ENCODE measurements at regions not wholly inside any gene's neighbourhood (a gene's known extent, or its start where the extent isn't known, plus 50 kb on each side); places are given as distances from the start of the nearest gene placed in this dataset.

DNA sequence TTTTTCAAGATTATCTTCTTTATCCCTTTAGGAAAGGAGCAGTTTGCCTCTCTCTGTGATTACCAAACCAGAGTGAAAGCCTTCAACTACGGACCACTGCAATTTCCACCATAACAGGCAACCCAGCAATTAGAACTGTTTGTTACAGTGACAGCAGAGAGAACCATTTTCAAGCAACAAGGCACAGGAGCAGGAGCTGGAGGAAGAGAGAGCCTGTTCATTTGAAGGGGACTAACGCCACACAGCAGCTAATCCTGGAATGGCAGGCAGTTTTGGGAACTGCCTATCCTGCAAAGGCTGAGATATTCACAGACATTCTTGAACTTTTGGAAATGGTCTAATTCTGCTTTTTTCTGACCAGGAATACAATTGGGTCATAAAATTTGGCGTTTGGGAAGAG is 1541.9 kb upstream of the PIK3C3 start:
- H3K9ac ChIP-seq (ENCODE audit: low read length in 2 of 2) = no peak overlapping the region
- H3K4me1 ChIP-seq (ENCODE audit: control insufficient read depth, insufficient read depth, low read length) = no peaks in the 10 kb centered on the region
- no peak overlapping the region for H3K27ac ChIP-seq (ENCODE audit: low read length)
- H3K9me3 ChIP-seq (ENCODE audit: control insufficient read depth in 2 of 2, low read length in 2 of 2) = no peaks in the 10 kb centered on the region
- no peaks in the 10 kb centered on the region for H3K27me3 ChIP-seq (ENCODE audit: control insufficient read depth in 1 of 2, insufficient read depth in 2 of 2, low read length in 2 of 2)
- no peaks in the 10 kb centered on the region for H3K36me3 ChIP-seq (ENCODE audit: control insufficient read depth in 2 of 2, insufficient read depth in 2 of 2, low read length in 2 of 2)
- H3K4me3 ChIP-seq (ENCODE audit: low read length in 2 of 2) = no peak overlapping the region

DNA sequence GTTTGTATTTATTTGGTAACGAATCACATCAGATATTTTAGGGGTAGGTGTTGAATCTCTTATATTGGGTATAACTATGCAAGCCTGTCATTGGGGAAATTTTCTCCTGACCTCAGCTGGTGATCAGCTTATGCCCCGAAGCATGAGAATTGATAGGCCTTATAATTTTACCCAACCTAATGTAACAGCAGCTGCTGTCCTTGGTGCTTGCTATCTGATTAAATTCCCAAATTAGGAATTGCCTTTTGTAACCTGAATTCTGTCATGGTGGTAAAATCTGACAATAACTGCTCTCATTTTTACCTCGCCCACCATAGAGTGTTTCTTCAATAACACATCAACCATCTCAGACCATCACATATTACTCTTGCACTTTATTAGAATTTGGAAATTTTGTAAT is 1542.6 kb upstream of the PIK3C3 start:
- Histone ChIP-seq H3K27me3 (ENCODE audit: control insufficient read depth in 1 of 2, insufficient read depth in 2 of 2, low read length in 2 of 2) (no peaks in the 10 kb centered on the region), H3K36me3 (ENCODE audit: control insufficient read depth in 2 of 2, insufficient read depth in 2 of 2, low read length in 2 of 2) (no peaks in the 10 kb centered on the region), H3K9ac (ENCODE audit: low read length in 2 of 2) (no peak overlapping the region), H3K9me3 (ENCODE audit: control insufficient read depth in 2 of 2, low read length in 2 of 2) (no peaks in the 10 kb centered on the region), H3K27ac (ENCODE audit: low read length) (no peak overlapping the region), H3K4me3 (ENCODE audit: low read length in 2 of 2) (no peak overlapping the region), H3K4me1 (ENCODE audit: control insufficient read depth, insufficient read depth, low read length) (no peaks in the 10 kb centered on the region)

DNA sequence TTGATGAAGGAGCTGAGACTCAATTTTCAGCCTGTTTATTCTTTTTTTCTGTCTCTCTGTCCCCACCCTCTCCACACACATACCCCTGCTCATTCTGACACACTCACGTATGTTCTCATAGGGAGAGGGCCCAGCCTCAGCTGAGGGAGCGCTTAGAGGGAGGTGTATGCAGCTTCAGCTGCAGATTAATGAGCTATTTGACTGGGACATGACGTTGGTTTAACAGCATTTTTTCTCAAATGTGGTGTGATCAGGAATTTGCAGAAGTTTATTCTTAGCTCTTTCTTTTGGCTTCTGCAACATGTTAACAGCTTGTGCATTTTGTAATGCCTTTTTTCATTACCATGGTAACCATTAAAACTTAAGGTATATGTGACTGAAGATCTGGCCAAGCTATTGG is 1547.1 kb upstream of the PIK3C3 start:
- H3K27me3 ChIP-seq (ENCODE audit: control insufficient read depth in 1 of 2, insufficient read depth in 2 of 2, low read length in 2 of 2) = no peaks in the 10 kb centered on the region
- no peaks in the 10 kb centered on the region for H3K4me1 ChIP-seq (ENCODE audit: control insufficient read depth, insufficient read depth, low read length)
- no peak overlapping the region for H3K27ac ChIP-seq (ENCODE audit: low read length)
- no peak overlapping the region for H3K9ac ChIP-seq (ENCODE audit: low read length in 2 of 2)
- no peak overlapping the region for H3K4me3 ChIP-seq (ENCODE audit: low read length in 2 of 2)
- H3K9me3 ChIP-seq (ENCODE audit: control insufficient read depth in 2 of 2, low read length in 2 of 2) = no peaks in the 10 kb centered on the region
- H3K36me3 ChIP-seq (ENCODE audit: control insufficient read depth in 2 of 2, insufficient read depth in 2 of 2, low read length in 2 of 2) = no peaks in the 10 kb centered on the region

DNA sequence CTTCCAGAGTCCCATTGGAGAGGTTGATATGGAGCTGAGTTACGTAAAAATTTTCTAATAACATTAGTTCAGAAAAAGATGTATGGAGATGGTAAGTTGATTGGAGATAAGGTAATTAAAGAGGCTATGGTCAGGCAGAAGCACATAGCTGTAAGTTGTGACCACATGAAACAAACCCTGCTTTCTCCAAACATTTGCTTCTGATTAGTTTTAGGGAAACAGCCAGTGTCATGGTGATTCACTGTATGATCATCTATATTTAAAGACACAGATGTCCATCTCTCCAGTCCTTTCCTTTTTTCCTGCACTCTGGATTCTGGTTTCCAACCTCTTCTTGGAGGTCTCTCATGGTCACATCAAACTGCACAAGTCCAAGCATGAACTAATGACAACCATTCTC is 1550.8 kb upstream of the PIK3C3 start:
- Histone ChIP-seq H3K9me3 (ENCODE audit: control insufficient read depth in 2 of 2, low read length in 2 of 2) (no peaks in the 10 kb centered on the region), H3K27me3 (ENCODE audit: control insufficient read depth in 1 of 2, insufficient read depth in 2 of 2, low read length in 2 of 2) (no peaks in the 10 kb centered on the region), H3K4me1 (ENCODE audit: control insufficient read depth, insufficient read depth, low read length) (no peaks in the 10 kb centered on the region), H3K4me3 (ENCODE audit: low read length in 2 of 2) (no peak overlapping the region), H3K9ac (ENCODE audit: low read length in 2 of 2) (no peak overlapping the region), H3K36me3 (ENCODE audit: control insufficient read depth in 2 of 2, insufficient read depth in 2 of 2, low read length in 2 of 2) (no peaks in the 10 kb centered on the region), H3K27ac (ENCODE audit: low read length) (no peak overlapping the region)

DNA sequence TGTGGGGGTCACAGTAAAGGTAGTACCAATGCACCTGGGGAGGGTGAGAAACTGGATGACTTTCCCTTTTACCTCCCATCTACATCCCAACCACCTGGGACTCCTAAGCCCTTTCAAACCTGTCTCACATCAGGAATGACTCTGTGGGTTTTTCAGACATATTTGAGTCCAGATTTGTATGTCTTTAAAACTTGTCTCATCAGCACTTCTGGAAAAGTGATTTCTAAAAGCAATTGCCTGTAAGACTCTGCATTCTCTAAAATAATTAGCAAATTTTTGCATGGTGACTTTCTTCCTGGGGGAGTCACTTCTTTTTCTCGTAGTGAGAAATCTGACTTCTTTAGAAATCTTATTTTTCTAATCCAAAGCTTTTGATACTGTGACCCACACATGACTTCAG is 1553.0 kb upstream of the PIK3C3 start:
- Histone ChIP-seq H3K9me3 (ENCODE audit: control insufficient read depth in 2 of 2, low read length in 2 of 2) (no peaks in the 10 kb centered on the region), H3K9ac (ENCODE audit: low read length in 2 of 2) (no peak overlapping the region), H3K27ac (ENCODE audit: low read length) (no peak overlapping the region), H3K36me3 (ENCODE audit: control insufficient read depth in 2 of 2, insufficient read depth in 2 of 2, low read length in 2 of 2) (no peaks in the 10 kb centered on the region), H3K27me3 (ENCODE audit: control insufficient read depth in 1 of 2, insufficient read depth in 2 of 2, low read length in 2 of 2) (no peaks in the 10 kb centered on the region), H3K4me3 (ENCODE audit: low read length in 2 of 2) (no peak overlapping the region), H3K4me1 (ENCODE audit: control insufficient read depth, insufficient read depth, low read length) (no peaks in the 10 kb centered on the region)

DNA sequence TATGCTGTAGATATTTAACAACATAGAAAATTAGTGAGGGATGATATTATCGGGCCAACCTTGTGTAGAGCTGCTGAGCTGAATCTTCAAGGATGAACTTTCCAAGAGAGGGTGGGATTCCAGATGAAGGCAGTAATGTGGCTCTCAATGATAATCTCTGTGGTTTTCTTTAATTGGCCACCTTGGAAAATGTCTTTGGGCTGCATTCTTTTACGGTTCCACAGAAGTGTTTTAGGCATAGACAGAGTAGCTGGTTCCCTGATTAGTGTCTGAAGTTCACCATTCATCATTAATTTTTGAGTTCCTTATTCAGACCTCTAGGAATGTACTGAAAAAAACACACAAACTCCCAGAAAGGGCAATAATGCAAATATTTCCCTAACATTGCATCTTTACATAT is 1566.9 kb upstream of the PIK3C3 start:
- Histone ChIP-seq H3K4me1 (ENCODE audit: control insufficient read depth, insufficient read depth, low read length) (no peaks in the 10 kb centered on the region), H3K36me3 (ENCODE audit: control insufficient read depth in 2 of 2, insufficient read depth in 2 of 2, low read length in 2 of 2) (no peaks in the 10 kb centered on the region), H3K27me3 (ENCODE audit: control insufficient read depth in 1 of 2, insufficient read depth in 2 of 2, low read length in 2 of 2) (no peaks in the 10 kb centered on the region), H3K27ac (ENCODE audit: low read length) (no peak overlapping the region), H3K9ac (ENCODE audit: low read length in 2 of 2) (no peak overlapping the region), H3K4me3 (ENCODE audit: low read length in 2 of 2) (no peak overlapping the region), H3K9me3 (ENCODE audit: control insufficient read depth in 2 of 2, low read length in 2 of 2) (no peaks in the 10 kb centered on the region)

DNA sequence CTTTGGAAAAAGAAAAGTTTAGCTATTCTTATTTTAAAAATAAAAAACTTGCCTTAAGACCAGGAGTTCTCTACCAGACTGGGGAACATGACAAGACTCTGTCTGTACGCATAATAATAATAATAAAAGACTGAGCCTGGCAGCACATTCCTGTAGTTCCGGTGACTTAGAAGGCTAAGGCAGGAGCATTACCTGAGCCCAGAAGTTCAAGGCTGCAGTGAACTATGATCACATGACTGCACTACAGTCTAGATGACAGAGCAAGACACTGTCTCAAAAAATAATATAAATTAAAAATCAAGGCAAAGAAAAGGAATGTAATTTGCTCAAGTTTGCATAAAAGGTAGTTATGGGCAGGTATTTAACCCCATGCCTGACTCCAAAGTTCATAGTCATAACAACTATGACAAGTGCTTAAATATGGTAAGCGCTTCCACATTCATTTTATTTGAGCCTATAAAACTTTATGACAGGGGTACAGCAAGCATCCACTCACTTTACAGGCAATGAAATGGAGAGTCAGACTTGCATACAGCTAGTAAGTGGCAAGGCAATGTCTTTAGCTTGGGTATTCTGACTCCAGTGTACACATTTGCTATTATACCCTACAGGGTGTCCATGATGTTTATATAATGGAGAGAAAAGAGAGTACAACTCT is 1567.8 kb upstream of the PIK3C3 start:
- H3K27me3 ChIP-seq (ENCODE audit: control insufficient read depth in 1 of 2, insufficient read depth in 2 of 2, low read length in 2 of 2) = no peaks in the 10 kb centered on the region
- no peaks in the 10 kb centered on the region for H3K9me3 ChIP-seq (ENCODE audit: control insufficient read depth in 2 of 2, low read length in 2 of 2)
- H3K4me1 ChIP-seq (ENCODE audit: control insufficient read depth, insufficient read depth, low read length) = no peaks in the 10 kb centered on the region
- H3K36me3 ChIP-seq (ENCODE audit: control insufficient read depth in 2 of 2, insufficient read depth in 2 of 2, low read length in 2 of 2) = no peaks in the 10 kb centered on the region
- H3K27ac ChIP-seq (ENCODE audit: low read length) = no peak overlapping the region
- no peak overlapping the region for H3K4me3 ChIP-seq (ENCODE audit: low read length in 2 of 2)
- H3K9ac ChIP-seq (ENCODE audit: low read length in 2 of 2) = no peak overlapping the region

DNA sequence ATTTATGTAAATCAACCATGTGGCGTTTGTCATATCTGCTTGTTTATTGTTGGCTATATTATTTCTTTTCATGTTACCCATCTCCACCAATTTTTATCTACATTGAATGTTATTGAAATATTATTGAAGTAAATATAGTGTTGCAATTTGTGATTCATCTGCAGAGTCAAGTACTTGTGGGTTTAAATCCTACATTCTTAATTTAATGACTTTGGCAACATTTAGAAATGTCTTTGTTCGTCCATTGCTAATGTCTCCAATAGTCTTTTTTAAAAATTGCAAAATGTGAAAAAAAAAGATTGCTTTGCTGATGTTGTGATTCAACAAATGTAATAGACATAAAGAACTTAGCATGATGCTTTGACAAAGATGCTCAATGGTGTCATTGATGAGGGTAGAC is 1572.8 kb upstream of the PIK3C3 start:
- Histone ChIP-seq H3K9ac (ENCODE audit: low read length in 2 of 2) (no peak overlapping the region), H3K27me3 (ENCODE audit: control insufficient read depth in 1 of 2, insufficient read depth in 2 of 2, low read length in 2 of 2) (no peaks in the 10 kb centered on the region), H3K4me1 (ENCODE audit: control insufficient read depth, insufficient read depth, low read length) (no peaks in the 10 kb centered on the region), H3K9me3 (ENCODE audit: control insufficient read depth in 2 of 2, low read length in 2 of 2) (no peaks in the 10 kb centered on the region), H3K27ac (ENCODE audit: low read length) (no peak overlapping the region), H3K36me3 (ENCODE audit: control insufficient read depth in 2 of 2, insufficient read depth in 2 of 2, low read length in 2 of 2) (no peaks in the 10 kb centered on the region), H3K4me3 (ENCODE audit: low read length in 2 of 2) (no peak overlapping the region)

DNA sequence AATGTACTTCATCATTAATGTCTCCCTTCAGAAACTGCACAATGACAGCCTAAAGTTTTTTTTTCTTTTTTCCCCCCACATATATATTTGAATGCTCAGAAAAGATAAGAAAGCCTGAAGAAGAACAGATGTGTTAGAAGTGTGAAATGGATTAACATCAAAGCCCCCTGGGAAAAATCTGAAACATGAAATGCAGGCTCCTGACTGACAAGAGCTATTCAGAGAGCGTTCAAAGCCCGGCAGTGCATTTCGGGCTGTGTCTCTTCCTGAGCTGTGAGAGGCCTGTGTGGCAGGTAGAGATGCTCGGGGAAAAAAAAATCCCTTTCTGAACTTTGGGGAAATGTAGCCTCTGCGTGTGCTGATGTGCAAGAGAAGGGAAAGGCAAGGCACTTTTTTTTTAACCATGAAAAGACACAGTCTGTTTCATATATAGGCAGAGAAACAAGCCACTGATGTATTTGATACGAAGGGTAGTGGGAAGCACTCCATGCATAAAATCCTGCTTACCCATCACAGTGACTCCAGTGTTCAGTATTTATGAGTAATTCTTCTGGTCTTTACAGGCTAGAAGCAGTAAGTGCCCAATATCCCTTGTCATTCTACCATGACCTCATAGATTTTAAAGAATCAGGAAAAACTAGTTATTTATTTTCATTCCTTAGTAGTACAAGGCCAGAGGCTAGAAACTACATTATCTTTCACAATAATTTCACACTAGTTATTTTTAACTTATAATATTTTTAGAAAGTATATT is 1574.2 kb upstream of the PIK3C3 start:
- Histone ChIP-seq H3K36me3 (ENCODE audit: control insufficient read depth in 2 of 2, insufficient read depth in 2 of 2, low read length in 2 of 2) (no peaks in the 10 kb centered on the region), H3K27me3 (ENCODE audit: control insufficient read depth in 1 of 2, insufficient read depth in 2 of 2, low read length in 2 of 2) (no peaks in the 10 kb centered on the region), H3K4me3 (ENCODE audit: low read length in 2 of 2) (no peak overlapping the region), H3K9me3 (ENCODE audit: control insufficient read depth in 2 of 2, low read length in 2 of 2) (no peaks in the 10 kb centered on the region), H3K27ac (ENCODE audit: low read length) (no peak overlapping the region), H3K4me1 (ENCODE audit: control insufficient read depth, insufficient read depth, low read length) (no peaks in the 10 kb centered on the region), H3K9ac (ENCODE audit: low read length in 2 of 2) (no peak overlapping the region)

DNA sequence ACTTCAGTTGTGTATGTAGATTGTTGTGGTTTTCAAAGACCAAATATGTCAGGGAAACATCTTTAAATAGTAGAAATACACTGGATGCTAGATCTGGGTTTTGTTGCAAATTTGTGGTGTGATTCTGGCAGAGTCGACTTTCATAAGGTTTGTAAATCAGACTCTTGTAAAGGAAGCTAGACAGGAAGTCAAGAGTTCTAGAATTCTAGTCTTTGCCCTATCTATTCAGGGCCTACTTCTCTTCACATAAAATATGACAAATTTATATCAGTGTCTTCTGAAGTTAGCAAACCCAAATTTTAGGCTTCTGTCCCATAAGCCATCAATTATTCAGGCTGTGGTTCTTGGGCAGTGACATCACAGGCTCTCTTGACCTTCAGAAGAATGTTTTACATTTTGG is 1579.2 kb upstream of the PIK3C3 start:
- Histone ChIP-seq H3K9ac (ENCODE audit: low read length in 2 of 2) (no peak overlapping the region), H3K4me3 (ENCODE audit: low read length in 2 of 2) (no peak overlapping the region), H3K36me3 (ENCODE audit: control insufficient read depth in 2 of 2, insufficient read depth in 2 of 2, low read length in 2 of 2) (no peaks in the 10 kb centered on the region)

DNA sequence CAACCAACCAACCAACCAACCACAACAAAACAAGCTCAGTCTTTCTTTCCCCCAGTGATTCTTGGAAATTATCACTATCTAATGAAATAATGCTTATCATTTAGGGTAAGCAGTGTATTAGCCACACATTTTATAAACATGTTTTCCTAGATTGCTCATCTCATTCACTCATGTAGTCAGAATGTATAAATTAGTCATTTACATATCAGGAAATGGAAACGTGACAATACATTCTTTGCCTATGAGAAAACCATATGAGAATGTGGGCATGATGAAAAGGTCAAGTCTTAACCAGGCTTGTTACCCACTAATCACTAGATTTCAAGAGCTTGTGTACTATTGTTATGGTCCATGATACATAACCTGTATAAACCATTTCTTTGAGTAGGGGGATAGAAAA is 1583.4 kb upstream of the PIK3C3 start:
- no peaks in the 10 kb centered on the region for H3K9me3 ChIP-seq (ENCODE audit: control insufficient read depth in 2 of 2, low read length in 2 of 2)
- no peaks in the 10 kb centered on the region for H3K36me3 ChIP-seq (ENCODE audit: control insufficient read depth in 2 of 2, insufficient read depth in 2 of 2, low read length in 2 of 2)
- no peaks in the 10 kb centered on the region for H3K27me3 ChIP-seq (ENCODE audit: control insufficient read depth in 1 of 2, insufficient read depth in 2 of 2, low read length in 2 of 2)
- H3K4me1 ChIP-seq (ENCODE audit: control insufficient read depth, insufficient read depth, low read length) = no peaks in the 10 kb centered on the region
- H3K4me3 ChIP-seq (ENCODE audit: low read length in 2 of 2) = no peak overlapping the region
- H3K9ac ChIP-seq (ENCODE audit: low read length in 2 of 2) = no peak overlapping the region
- no peak overlapping the region for H3K27ac ChIP-seq (ENCODE audit: low read length)

More for the DNA sequence above, 1579.2 kb upstream of the PIK3C3 start:
- H3K9me3 ChIP-seq (ENCODE audit: control insufficient read depth in 2 of 2, low read length in 2 of 2) = no peaks in the 10 kb centered on the region
- no peaks in the 10 kb centered on the region for H3K27me3 ChIP-seq (ENCODE audit: control insufficient read depth in 1 of 2, insufficient read depth in 2 of 2, low read length in 2 of 2)
- H3K27ac ChIP-seq (ENCODE audit: low read length) = no peak overlapping the region
- H3K4me1 ChIP-seq (ENCODE audit: control insufficient read depth, insufficient read depth, low read length) = no peaks in the 10 kb centered on the region

Data from stomach smooth muscle (tissue), 2 donors.